ENCODE measurements at regions not wholly inside any gene's neighbourhood (a gene's known extent, or its start where the extent isn't known, plus 50 kb on each side); places are given as distances from the start of the nearest gene placed in this dataset.
"Not testable (repeated sequence)": the region's sequence is repeated elsewhere in the genome, so short reads cannot be mapped to it uniquely, and the experiment has no call there.

DNA sequence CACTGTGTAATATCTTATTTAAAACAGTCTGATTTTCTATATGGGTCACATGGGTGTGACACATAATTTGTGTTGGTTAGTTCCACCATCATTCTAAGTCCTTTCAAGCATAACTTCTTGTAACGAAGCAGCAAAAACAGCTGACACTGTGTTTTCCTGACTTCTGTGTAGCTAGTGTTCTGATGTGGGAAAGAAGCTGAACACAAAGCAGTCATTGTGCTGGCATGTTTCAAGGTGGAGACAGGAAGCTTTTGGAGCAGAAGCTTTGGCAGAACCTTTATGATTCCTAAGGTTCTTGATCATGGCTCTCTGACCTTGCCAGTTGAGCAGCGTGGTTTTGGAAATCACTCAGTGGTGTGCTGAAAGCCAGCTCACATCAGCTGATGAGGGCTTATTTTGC lies 351.7 kb upstream of the MDGA2 start:
- Histone ChIP-seq H3K36me3 (no peaks in the 10 kb centered on the region), H3K4me1 (no peaks in the 10 kb centered on the region), H3K4me3 (no peak overlapping the region), H3K27ac (no peak overlapping the region), H3K27me3 (no peaks in the 10 kb centered on the region), H3K9me3 (no peaks in the 10 kb centered on the region)
- ATAC-seq (no peak), DNase-seq (no peak)
- WGBS (ENCODE audit: insufficient coverage, low coverage, low lambda C conversion rate, missing lambda C conversion rate), result 48% methylated on average over 2 of the region's 2 CpGs
- intact Hi-C loops (cut with DNase I), result no loop called here
- TF ChIP-seq, protein P1, sequence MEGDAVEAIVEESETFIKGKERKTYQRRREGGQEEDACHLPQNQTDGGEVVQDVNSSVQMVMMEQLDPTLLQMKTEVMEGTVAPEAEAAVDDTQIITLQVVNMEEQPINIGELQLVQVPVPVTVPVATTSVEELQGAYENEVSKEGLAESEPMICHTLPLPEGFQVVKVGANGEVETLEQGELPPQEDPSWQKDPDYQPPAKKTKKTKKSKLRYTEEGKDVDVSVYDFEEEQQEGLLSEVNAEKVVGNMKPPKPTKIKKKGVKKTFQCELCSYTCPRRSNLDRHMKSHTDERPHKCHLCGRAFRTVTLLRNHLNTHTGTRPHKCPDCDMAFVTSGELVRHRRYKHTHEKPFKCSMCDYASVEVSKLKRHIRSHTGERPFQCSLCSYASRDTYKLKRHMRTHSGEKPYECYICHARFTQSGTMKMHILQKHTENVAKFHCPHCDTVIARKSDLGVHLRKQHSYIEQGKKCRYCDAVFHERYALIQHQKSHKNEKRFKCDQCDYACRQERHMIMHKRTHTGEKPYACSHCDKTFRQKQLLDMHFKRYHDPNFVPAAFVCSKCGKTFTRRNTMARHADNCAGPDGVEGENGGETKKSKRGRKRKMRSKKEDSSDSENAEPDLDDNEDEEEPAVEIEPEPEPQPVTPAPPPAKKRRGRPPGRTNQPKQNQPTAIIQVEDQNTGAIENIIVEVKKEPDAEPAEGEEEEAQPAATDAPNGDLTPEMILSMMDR (IDR thresholded peaks at IDR 0.05), result no peak
- no peak for TF ChIP-seq POLR2A (IDR thresholded peaks at IDR 0.05)

DNA sequence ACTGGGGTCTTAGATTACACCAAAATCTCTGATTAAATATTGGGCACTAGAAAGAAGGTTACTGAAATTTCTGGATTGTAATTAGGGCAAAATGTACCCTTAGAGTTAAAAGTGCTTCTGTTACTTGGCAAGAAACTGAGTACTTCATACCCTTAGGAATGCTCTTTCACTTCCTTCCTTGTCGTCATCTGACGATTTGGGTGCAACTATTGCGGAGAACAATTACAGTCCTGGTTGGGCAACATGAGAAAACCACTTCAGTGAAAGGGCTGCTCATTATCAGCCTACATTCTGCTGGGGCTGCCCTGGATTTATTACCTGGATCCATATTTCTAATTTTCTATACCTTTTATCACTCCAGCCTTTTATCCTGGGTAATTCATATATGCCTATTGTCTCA lies 348.5 kb upstream of the MDGA2 start:
- Histone ChIP-seq H3K9me3 (no peaks in the 10 kb centered on the region), H3K4me1 (no peaks in the 10 kb centered on the region), H3K4me3 (no peak overlapping the region), H3K36me3 (no peaks in the 10 kb centered on the region), H3K27ac (no peak overlapping the region), H3K27me3 (no peaks in the 10 kb centered on the region)
- WGBS (ENCODE audit: insufficient coverage, low coverage, low lambda C conversion rate, missing lambda C conversion rate), result 29% methylated on average over 3 of the region's 3 CpGs
- DNase-seq, result no peak
- intact Hi-C loops (cut with DNase I), result no loop called here
- ATAC-seq, result no peak
- TF ChIP-seq, protein P1 (IDR thresholded peaks at IDR 0.05), result no peak
- no peak for TF ChIP-seq POLR2A (IDR thresholded peaks at IDR 0.05)

DNA sequence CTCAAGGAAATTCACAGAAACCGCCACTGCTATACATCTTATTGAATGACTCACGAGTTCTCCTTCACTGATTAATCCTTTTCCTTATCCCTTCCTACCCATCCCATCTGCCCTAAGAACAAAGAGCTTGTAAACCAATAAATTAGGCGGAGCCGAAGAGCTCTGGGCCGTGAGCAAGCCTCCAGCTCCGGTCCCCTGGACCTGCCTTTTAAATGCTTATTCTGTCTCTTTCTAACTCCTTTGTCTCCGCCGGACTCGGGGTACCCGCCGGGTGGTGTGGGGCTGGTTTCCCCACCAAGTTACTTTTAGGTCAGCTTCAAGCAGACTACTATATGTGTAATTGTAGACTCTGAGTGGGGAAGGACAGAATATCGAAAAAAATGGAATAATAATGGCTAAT lies 336.1 kb upstream of the MDGA2 start:
- ATAC-seq; H3K27me3 ChIP-seq; DNase-seq; H3K4me3 ChIP-seq; H3K4me1 ChIP-seq; H3K9me3 ChIP-seq; H3K36me3 ChIP-seq; intact Hi-C loops (cut with DNase I); H3K27ac ChIP-seq: not testable (repeated sequence)
- WGBS (ENCODE audit: insufficient coverage, low coverage, low lambda C conversion rate, missing lambda C conversion rate), result 27% methylated on average over 12 of the region's 12 CpGs

DNA sequence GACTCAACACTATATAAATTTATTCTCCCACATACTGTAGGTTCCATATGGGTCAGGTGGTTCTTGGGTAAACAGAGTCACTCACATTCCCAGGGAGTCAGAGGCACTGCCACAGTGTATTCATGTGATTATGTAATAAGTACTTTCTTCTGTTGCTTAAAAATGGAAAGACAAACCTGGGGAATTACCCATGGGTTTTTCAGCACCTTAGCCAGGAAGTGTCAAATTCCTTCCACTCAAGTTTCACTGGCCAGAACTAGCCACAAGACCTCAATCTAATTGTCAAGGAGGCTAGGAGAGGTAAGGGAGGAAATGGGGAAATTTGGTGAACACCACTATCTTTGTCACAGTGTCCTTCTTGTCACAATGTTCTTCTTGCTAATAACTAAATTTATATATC lies 333.2 kb upstream of the MDGA2 start:
- no peaks in the 10 kb centered on the region for H3K9me3 ChIP-seq
- no peaks in the 10 kb centered on the region for H3K27me3 ChIP-seq
- no peak overlapping the region for H3K4me3 ChIP-seq
- no peaks in the 10 kb centered on the region for H3K4me1 ChIP-seq
- H3K36me3 ChIP-seq, result no peaks in the 10 kb centered on the region
- intact Hi-C loops (cut with DNase I), result no loop called here
- no peak for TF ChIP-seq POLR2A (IDR thresholded peaks at IDR 0.05)
- TF ChIP-seq, protein P1 (IDR thresholded peaks at IDR 0.05), result no peak
- ATAC-seq, result no peak
- no peak for DNase-seq
- H3K27ac ChIP-seq, result no peak overlapping the region

DNA sequence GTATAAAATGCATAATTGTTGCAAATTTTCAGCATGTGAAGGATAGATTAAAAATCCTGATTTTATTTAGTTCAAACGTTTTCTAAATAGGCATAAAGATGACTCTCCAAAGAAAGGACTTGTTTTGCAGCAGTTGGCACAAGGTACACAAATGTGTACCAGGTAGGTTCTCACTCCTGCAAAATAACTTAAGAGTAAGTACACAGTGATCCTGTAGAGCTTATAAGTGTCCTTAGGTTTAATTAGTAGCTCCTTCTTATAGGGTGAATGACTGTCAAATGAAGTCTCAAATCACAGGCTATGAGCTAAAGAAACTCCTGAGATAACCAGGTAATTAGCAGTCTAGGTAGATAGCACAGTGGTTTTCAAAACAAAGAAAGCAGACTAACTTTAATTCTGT lies 330.6 kb upstream of the MDGA2 start:
- no peak overlapping the region for H3K4me3 ChIP-seq
- no peaks in the 10 kb centered on the region for H3K36me3 ChIP-seq
- intact Hi-C loops (cut with DNase I), result no loop called here
- no peaks in the 10 kb centered on the region for H3K9me3 ChIP-seq
- DNase-seq, result no peak
- H3K4me1 ChIP-seq, result no peaks in the 10 kb centered on the region
- WGBS (ENCODE audit: insufficient coverage, low coverage, low lambda C conversion rate, missing lambda C conversion rate), result 0% methylated on average over 1 of the region's 1 CpG
- ATAC-seq, result no peak
- no peak overlapping the region for H3K27ac ChIP-seq
- no peak for TF ChIP-seq POLR2A (IDR thresholded peaks at IDR 0.05)
- TF ChIP-seq, protein P1 (IDR thresholded peaks at IDR 0.05), result no peak
- H3K27me3 ChIP-seq, result no peaks in the 10 kb centered on the region
